ENCODE measurements at regions not wholly inside any gene's neighbourhood (a gene's known extent, or its start where the extent isn't known, plus 50 kb on each side); places are given as distances from the start of the nearest gene placed in this dataset.

DNA sequence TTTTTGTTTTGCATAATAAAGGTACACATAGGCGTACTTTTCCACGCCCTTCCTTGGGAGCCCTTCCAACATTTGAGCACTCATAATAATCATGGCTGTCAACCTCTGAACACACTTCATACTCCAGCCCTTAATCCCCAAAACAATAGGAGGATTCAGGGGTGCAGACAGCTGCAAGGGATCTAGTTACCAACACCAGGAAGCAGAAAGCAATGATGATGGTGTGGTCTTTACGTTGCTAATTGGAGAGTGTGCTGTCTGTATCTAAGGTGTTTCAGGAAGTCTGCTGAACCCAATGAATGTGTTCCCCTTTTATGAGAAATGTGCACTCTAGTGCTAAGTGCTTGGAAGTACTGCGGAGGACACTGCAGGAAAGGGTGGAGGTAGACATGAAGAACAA, 60.3 kb upstream of the PDZRN3 start:
- no peak overlapping the region for H3K4ac ChIP-seq (ENCODE audit: low read depth, low read length)
- no peak overlapping the region for H2BK20ac ChIP-seq (ENCODE audit: low read depth, low read length, poor library complexity, severe bottlenecking)
- H3K79me2 ChIP-seq (ENCODE audit: insufficient read depth, low read length): no peaks in the 10 kb centered on the region
- no peak overlapping the region for H2AK5ac ChIP-seq (ENCODE audit: insufficient read length, low read length)
- no peak for DNase-seq
- H3K79me1 ChIP-seq (ENCODE audit: insufficient read depth, low read depth, low read length, poor library complexity, severe bottlenecking): no peaks in the 10 kb centered on the region
- TF ChIP-seq, protein P1, sequence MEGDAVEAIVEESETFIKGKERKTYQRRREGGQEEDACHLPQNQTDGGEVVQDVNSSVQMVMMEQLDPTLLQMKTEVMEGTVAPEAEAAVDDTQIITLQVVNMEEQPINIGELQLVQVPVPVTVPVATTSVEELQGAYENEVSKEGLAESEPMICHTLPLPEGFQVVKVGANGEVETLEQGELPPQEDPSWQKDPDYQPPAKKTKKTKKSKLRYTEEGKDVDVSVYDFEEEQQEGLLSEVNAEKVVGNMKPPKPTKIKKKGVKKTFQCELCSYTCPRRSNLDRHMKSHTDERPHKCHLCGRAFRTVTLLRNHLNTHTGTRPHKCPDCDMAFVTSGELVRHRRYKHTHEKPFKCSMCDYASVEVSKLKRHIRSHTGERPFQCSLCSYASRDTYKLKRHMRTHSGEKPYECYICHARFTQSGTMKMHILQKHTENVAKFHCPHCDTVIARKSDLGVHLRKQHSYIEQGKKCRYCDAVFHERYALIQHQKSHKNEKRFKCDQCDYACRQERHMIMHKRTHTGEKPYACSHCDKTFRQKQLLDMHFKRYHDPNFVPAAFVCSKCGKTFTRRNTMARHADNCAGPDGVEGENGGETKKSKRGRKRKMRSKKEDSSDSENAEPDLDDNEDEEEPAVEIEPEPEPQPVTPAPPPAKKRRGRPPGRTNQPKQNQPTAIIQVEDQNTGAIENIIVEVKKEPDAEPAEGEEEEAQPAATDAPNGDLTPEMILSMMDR (conservative IDR thresholded peaks at IDR 0.05): no peak
- Mint-ChIP-seq H3K27ac (peak overlapping the region in 1 of 3 experiments; percentile 37; a peak in 2 of 7 replicates), H3K27me3 (ENCODE audit: low read depth) (no peaks in the 10 kb centered on the region), H3K9me3 (0 out of 5 replicates have a peak, but pooled peaks cover 0 to 3% of the 10 kb centered on the region in 2 experiments), H3K4me3 (no peak overlapping the region; a peak in 1 of 5 replicates), H3K36me3 (ENCODE audit: insufficient read depth in 1 of 3, low read depth in 3 of 3) (no peaks in the 10 kb centered on the region), H3K4me1 (peaks cover 44 to 46% of the 10 kb centered on the region in 2 experiments)
- H3K9me3 ChIP-seq (ENCODE audit: control insufficient read depth, low read depth, low read length): no peaks in the 10 kb centered on the region
- no peak overlapping the region for H3K18ac ChIP-seq (ENCODE audit: insufficient read length, low read depth, low read length)
- H4K20me1 ChIP-seq (ENCODE audit: control insufficient read depth, insufficient read depth, insufficient read length): no peaks in the 10 kb centered on the region
- H2BK5ac ChIP-seq (ENCODE audit: insufficient read length, low read length): no peak overlapping the region
- H3K14ac ChIP-seq (ENCODE audit: insufficient read depth, low read length): no peak overlapping the region
- H2AFZ ChIP-seq (ENCODE audit: low read length): no peak overlapping the region
- no peak overlapping the region for H2BK15ac ChIP-seq (ENCODE audit: low read depth, low read length)
- H3K56ac ChIP-seq (ENCODE audit: insufficient read length, low read depth, low read length): no peak overlapping the region
- H3K4me2 ChIP-seq (ENCODE audit: insufficient read depth, insufficient read length, low read length): no peak overlapping the region
- no peak overlapping the region for H3T11ph ChIP-seq (ENCODE audit: low read length)
- H4K5ac ChIP-seq (ENCODE audit: insufficient read length, low read depth, low read length): no peak overlapping the region
- H4K8ac ChIP-seq (replicated peaks; ENCODE audit: insufficient read length, low read depth, low read length): no peak overlapping the region
- H3K9ac ChIP-seq (ENCODE audit: extremely low read depth, insufficient read length, low read length): no peak overlapping the region
- no CpG with 5 or more reads among the region's 4 CpGs for WGBS (ENCODE audit: extremely low coverage, insufficient read length, low lambda C conversion rate)
- H3K23ac ChIP-seq (ENCODE audit: insufficient read length, low read depth, low read length): no peak overlapping the region
- no peak overlapping the region for H2BK120ac ChIP-seq (ENCODE audit: low read depth, low read length, poor library complexity, severe bottlenecking)
- no peak overlapping the region for H3K27ac ChIP-seq (ENCODE audit: insufficient read length, low read depth, low read length)
- no peak overlapping the region for H2BK12ac ChIP-seq (ENCODE audit: insufficient read length, low read depth, low read length)
- H3K27me3 ChIP-seq (ENCODE audit: insufficient read depth, low read length): no peaks in the 10 kb centered on the region
- H3K4me1 ChIP-seq (ENCODE audit: insufficient read depth, low read length): peaks cover 7% of the 10 kb centered on the region; the same call in 1 of the 2 replicates
- H4K91ac ChIP-seq (ENCODE audit: insufficient read length, low read depth, low read length): no peak overlapping the region
- H3K23me2 ChIP-seq (ENCODE audit: insufficient read length, low read depth, low read length, poor library complexity, severe bottlenecking): no peaks in the 10 kb centered on the region

Measured in H9 (cell line).